H1 (cell line): ENCODE measurements at regions not wholly inside any gene's neighbourhood (a gene's known extent, or its start where the extent isn't known, plus 50 kb on each side); places are given as distances from the start of the nearest gene placed in this dataset.

Experiments used
- ASH2L ChIP-seq: fragments of 200-600, 300-600 bp; sonication (generic); IDR thresholded peaks from one replicate; pipeline ENCODE4 v1.7.1; 2017; ENCODE audit warnings: low read length
- BCL11A ChIP-seq, 2 experiments: IDR thresholded peaks; one replicate each; pipeline ENCODE4 v1.6.1; 2011; ENCODE audit warnings: low read depth in 2 of 2, low read length in 2 of 2, mild to moderate bottlenecking in 2 of 2
- BRCA1 ChIP-seq: IDR thresholded peaks from 2 replicates; pipeline ENCODE4 v1.6.1; 2012; ENCODE audit warnings: low read depth, low read length, improper control_type of control experiment
- CBX8 ChIP-seq: fragments of 300-800, 300-1000 bp; sonication (generic); IDR thresholded peaks from 2 replicates; pipeline ENCODE4 v1.7.1; 2016; ENCODE audit warnings: low read depth, low read length, borderline replicate concordance
- CHD1 ChIP-seq: IDR thresholded peaks from 2 replicates; pipeline ENCODE4 v1.6.1; 2012; ENCODE audit warnings: low read depth, low read length, improper control_type of control experiment
- CHD2 ChIP-seq: IDR thresholded peaks from 2 replicates; pipeline ENCODE4 v1.6.1; 2012; ENCODE audit warnings: low read length, improper control_type of control experiment
- EGR1 ChIP-seq: IDR thresholded peaks from 2 replicates; pipeline ENCODE4 v1.6.1; 2011; ENCODE audit warnings: low read depth, low read length, borderline replicate concordance
- FOSL1 ChIP-seq: IDR thresholded peaks from 2 replicates; pipeline ENCODE4 v1.6.1; 2011; ENCODE audit warnings: mild to moderate bottlenecking, low read depth, low read length, moderate library complexity; ENCODE audit not compliant: insufficient read depth
- GTF2F1 ChIP-seq: IDR thresholded peaks from 2 replicates; pipeline ENCODE4 v1.6.1; 2012; ENCODE audit warnings: low read depth, low read length, improper control_type of control experiment, borderline replicate concordance
- HDAC6 ChIP-seq: IDR thresholded peaks from one replicate; pipeline ENCODE4 v1.7.1; 2012; ENCODE audit warnings: low read depth, mild to moderate bottlenecking, inconsistent platforms, low read length, moderate library complexity
- MAFK ChIP-seq: IDR thresholded peaks from 2 replicates; pipeline ENCODE4 v1.6.1; 2012; ENCODE audit warnings: low read depth, mild to moderate bottlenecking, improper control_type of control experiment, low read length
- POLR2A ChIP-seq, 2 experiments: IDR thresholded peaks; 1 replicate in 1 of 2; 2 replicates in 1 of 2; pipeline ENCODE4 v1.6.1; 2011; ENCODE audit warnings: low read depth in 2 of 2, low read length in 2 of 2, mild to moderate bottlenecking in 2 of 2; ENCODE audit errors: control extremely low read depth in 1 of 2
- POLR2AphosphoS5 ChIP-seq: IDR thresholded peaks from 2 replicates; pipeline ENCODE4 v1.6.1; 2011; ENCODE audit warnings: low read depth, low read length
- POU5F1 ChIP-seq: IDR thresholded peaks from 2 replicates; pipeline ENCODE4 v1.6.1; 2011; ENCODE audit warnings: low read depth, mild to moderate bottlenecking, low read length, moderate library complexity
- RXRA ChIP-seq: IDR thresholded peaks from 2 replicates; pipeline ENCODE4 v1.6.1; 2011; ENCODE audit warnings: low read depth, mild to moderate bottlenecking, low read length, moderate library complexity; ENCODE audit not compliant: insufficient read depth
- SAP30 ChIP-seq: fragments of 300-600 bp; sonication (generic); IDR thresholded peaks from 2 replicates; pipeline ENCODE4 v1.7.1; 2012; ENCODE audit warnings: low read length, moderate library complexity, mild to moderate bottlenecking, inconsistent platforms; ENCODE audit not compliant: insufficient read depth, insufficient replicate concordance
- SIRT6 ChIP-seq: IDR thresholded peaks from one replicate; pipeline ENCODE4 v1.7.1; 2012; ENCODE audit warnings: low read length, inconsistent platforms
- SP1 ChIP-seq: IDR thresholded peaks from 2 replicates; pipeline ENCODE4 v1.6.1; 2011; ENCODE audit warnings: low read depth, low read length
- SP2 ChIP-seq: IDR thresholded peaks from 2 replicates; pipeline ENCODE4 v1.6.1; 2012; ENCODE audit warnings: mild to moderate bottlenecking, low read length, inconsistent platforms
- SP4 ChIP-seq: IDR thresholded peaks from 2 replicates; pipeline ENCODE4 v1.6.1; 2012; ENCODE audit warnings: low read length, inconsistent platforms
- SRF ChIP-seq: IDR thresholded peaks from 2 replicates; pipeline ENCODE4 v1.6.1; 2011; ENCODE audit warnings: mild to moderate bottlenecking, low read depth, low read length, moderate library complexity
- SUZ12 ChIP-seq: fragments of 200-600 bp; sonication (generic); IDR thresholded peaks from 2 replicates; pipeline ENCODE4 v1.6.1; 2012; ENCODE audit warnings: mild to moderate bottlenecking, inconsistent platforms, low read length, moderate library complexity, mixed read lengths
- TAF1 ChIP-seq: IDR thresholded peaks from 2 replicates; pipeline ENCODE4 v1.6.1; 2011; ENCODE audit warnings: mild to moderate bottlenecking, low read depth, low read length
- TAF7 ChIP-seq: optimal IDR thresholded peaks from 2 replicates; pipeline ENCODE3; 2011; ENCODE audit warnings: low read depth, mild to moderate bottlenecking, inconsistent platforms, low read length, moderate library complexity, borderline replicate concordance
- TBP ChIP-seq: IDR thresholded peaks from 2 replicates; pipeline ENCODE4 v1.6.1; 2011; ENCODE audit warnings: low read depth, low read length, improper control_type of control experiment
- TF ChIP-seq, protein P1 (sequence below): IDR thresholded peaks from 2 replicates; pipeline ENCODE4 v1.6.1; 2011; ENCODE audit warnings: low read length, improper control_type of control experiment

DNA sequence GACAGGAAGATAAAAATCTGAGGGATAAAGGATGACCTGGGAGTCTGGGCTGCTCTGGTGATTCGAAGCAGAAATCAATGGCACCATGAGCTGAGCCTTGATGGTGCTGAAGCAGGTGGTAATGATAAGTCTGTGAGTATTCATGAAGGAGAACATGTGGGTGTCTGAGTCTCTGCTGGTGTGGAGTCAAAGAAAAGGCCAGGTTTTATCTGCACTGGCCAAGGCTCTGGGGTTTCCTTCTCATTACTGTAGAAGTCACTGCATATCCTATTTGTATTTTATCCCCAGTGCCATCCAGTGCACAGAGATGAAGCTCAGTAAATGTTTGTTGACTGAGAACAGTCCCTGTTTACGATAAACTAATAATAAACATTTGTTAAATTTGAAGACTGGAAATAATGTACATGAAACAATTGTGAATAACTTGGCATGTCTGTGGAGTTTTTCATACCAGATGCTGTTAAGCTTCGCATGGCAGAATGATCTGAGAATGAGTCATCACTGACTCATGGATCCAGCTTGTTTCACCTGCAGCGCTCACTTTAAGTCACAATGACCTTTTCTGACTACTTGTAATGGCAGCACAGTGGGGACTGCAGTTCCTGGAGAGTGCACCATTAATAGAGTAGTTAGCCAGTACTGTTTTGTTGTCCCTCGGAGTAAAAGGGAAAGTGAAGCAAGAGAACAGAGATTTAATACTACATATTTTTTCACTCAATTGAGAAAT, 538.5 kb downstream of the HTR7 start (continued):
- no peak for TF ChIP-seq TAF7
- TF ChIP-seq SRF = no peak
- no peak for TF ChIP-seq EGR1
- TF ChIP-seq TAF1 = peak; percentile 25; the same call in 1 of the 2 replicates
- TF ChIP-seq GTF2F1 = no peak
- TF ChIP-seq POLR2AphosphoS5 = no peak
- TF ChIP-seq HDAC6 = no peak
- peak; percentile 93 to 99 for TF ChIP-seq BCL11A (IDR thresholded peaks at IDR 0.05; ENCODE audit: low read depth in 2 of 2, low read length in 2 of 2)
- no peak for TF ChIP-seq BRCA1
- no peak for TF ChIP-seq POLR2A (IDR thresholded peaks at IDR 0.05; ENCODE audit: control extremely low read depth in 1 of 2, low read depth in 2 of 2, low read length in 2 of 2)
- TF ChIP-seq SP4 = no peak
- no peak for TF ChIP-seq SAP30
- no peak for TF ChIP-seq SP2
- TF ChIP-seq CBX8 = no peak
- TF ChIP-seq, protein P1, sequence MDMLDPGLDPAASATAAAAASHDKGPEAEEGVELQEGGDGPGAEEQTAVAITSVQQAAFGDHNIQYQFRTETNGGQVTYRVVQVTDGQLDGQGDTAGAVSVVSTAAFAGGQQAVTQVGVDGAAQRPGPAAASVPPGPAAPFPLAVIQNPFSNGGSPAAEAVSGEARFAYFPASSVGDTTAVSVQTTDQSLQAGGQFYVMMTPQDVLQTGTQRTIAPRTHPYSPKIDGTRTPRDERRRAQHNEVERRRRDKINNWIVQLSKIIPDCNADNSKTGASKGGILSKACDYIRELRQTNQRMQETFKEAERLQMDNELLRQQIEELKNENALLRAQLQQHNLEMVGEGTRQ = no peak
- TF ChIP-seq POU5F1 = no peak
- TF ChIP-seq CHD1 = no peak
- 0 out of 2 replicates have a peak, but pooled peaks have one; percentile 59 for TF ChIP-seq FOSL1
- no peak for TF ChIP-seq RXRA
- peak; percentile 50 for TF ChIP-seq ASH2L
- peak; percentile 75 for TF ChIP-seq SP1
- TF ChIP-seq SIRT6 = no peak
- peak; percentile 55; the same call in 1 of the 2 replicates for TF ChIP-seq MAFK
- TF ChIP-seq SUZ12 = no peak
- no peak for TF ChIP-seq CHD2
- no peak for TF ChIP-seq TBP
